RWPE2 (cell line): ENCODE measurements at regions not wholly inside any gene's neighbourhood (a gene's known extent, or its start where the extent isn't known, plus 50 kb on each side); places are given as distances from the start of the nearest gene placed in this dataset.

ENCODE experiments used
- ATAC-seq: fragments of 200-7000 bp; cut with Tn5 transposase; 3 replicates; pipeline ENCODE4 v1.9.1; 2021; ENCODE audit warnings: low read depth
- DNase-seq: peaks from one replicate; pipeline ENCODE4 v3.0.0-alpha.2; 2020; ENCODE audit warnings: low spot score
- H3K27ac ChIP-seq: fragments of 450-650 bp; 2 replicates; pipeline ENCODE4 v1.5.1; 2017; ENCODE audit warnings: mild to moderate bottlenecking; ENCODE audit not compliant: poor library complexity, severe bottlenecking
- H3K27me3 ChIP-seq: fragments of 250-450 bp; sonication (Bioruptor Pico); 2 replicates; pipeline ENCODE4 v1.5.1; 2021; ENCODE audit warnings: mild to moderate bottlenecking, moderate library complexity; ENCODE audit not compliant: insufficient read depth, poor library complexity, severe bottlenecking
- H3K36me3 ChIP-seq: fragments of 250-450 bp; sonication (Bioruptor Pico); 2 replicates; pipeline ENCODE4 v1.5.1; 2020; ENCODE audit warnings: low read depth, mild to moderate bottlenecking, moderate library complexity
- H3K4me1 ChIP-seq: fragments of 250-450 bp; sonication (Bioruptor Pico); 2 replicates; pipeline ENCODE4 v1.5.1; 2021; ENCODE audit warnings: mild to moderate bottlenecking, moderate library complexity; ENCODE audit not compliant: insufficient read depth, poor library complexity, severe bottlenecking
- H3K4me3 ChIP-seq: fragments of 250-450 bp; sonication (Bioruptor Pico); 2 replicates; pipeline ENCODE4 v1.5.1; 2021; ENCODE audit warnings: mild to moderate bottlenecking, moderate library complexity; ENCODE audit not compliant: severe bottlenecking
- H3K9me3 ChIP-seq: fragments of 250-450 bp; sonication (Bioruptor Pico); 2 replicates; pipeline ENCODE4 v1.5.1; 2021; ENCODE audit warnings: mild to moderate bottlenecking, moderate library complexity; ENCODE audit not compliant: severe bottlenecking
- TF ChIP-seq, protein P1 (sequence below): fragments of 450-650 bp; IDR thresholded peaks from one replicate; pipeline ENCODE4 v1.5.1; 2017; ENCODE audit warnings: mild to moderate bottlenecking, moderate library complexity; ENCODE audit not compliant: poor library complexity, severe bottlenecking

- H3K4me3 ChIP-seq: no peak overlapping the region
- ATAC-seq: no peak
- H3K4me1 ChIP-seq: no peaks in the 10 kb centered on the region
- H3K36me3 ChIP-seq: no peaks in the 10 kb centered on the region
- TF ChIP-seq, protein P1, sequence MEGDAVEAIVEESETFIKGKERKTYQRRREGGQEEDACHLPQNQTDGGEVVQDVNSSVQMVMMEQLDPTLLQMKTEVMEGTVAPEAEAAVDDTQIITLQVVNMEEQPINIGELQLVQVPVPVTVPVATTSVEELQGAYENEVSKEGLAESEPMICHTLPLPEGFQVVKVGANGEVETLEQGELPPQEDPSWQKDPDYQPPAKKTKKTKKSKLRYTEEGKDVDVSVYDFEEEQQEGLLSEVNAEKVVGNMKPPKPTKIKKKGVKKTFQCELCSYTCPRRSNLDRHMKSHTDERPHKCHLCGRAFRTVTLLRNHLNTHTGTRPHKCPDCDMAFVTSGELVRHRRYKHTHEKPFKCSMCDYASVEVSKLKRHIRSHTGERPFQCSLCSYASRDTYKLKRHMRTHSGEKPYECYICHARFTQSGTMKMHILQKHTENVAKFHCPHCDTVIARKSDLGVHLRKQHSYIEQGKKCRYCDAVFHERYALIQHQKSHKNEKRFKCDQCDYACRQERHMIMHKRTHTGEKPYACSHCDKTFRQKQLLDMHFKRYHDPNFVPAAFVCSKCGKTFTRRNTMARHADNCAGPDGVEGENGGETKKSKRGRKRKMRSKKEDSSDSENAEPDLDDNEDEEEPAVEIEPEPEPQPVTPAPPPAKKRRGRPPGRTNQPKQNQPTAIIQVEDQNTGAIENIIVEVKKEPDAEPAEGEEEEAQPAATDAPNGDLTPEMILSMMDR: no peak
- H3K27me3 ChIP-seq: no peaks in the 10 kb centered on the region
- no peak overlapping the region for H3K27ac ChIP-seq
- no peak for DNase-seq
- H3K9me3 ChIP-seq: peaks cover 2% of the 10 kb centered on the region
Observed at GRCh38 chr2:42865884-42866881, 73.8 kb upstream of the HAAO start.

DNA sequence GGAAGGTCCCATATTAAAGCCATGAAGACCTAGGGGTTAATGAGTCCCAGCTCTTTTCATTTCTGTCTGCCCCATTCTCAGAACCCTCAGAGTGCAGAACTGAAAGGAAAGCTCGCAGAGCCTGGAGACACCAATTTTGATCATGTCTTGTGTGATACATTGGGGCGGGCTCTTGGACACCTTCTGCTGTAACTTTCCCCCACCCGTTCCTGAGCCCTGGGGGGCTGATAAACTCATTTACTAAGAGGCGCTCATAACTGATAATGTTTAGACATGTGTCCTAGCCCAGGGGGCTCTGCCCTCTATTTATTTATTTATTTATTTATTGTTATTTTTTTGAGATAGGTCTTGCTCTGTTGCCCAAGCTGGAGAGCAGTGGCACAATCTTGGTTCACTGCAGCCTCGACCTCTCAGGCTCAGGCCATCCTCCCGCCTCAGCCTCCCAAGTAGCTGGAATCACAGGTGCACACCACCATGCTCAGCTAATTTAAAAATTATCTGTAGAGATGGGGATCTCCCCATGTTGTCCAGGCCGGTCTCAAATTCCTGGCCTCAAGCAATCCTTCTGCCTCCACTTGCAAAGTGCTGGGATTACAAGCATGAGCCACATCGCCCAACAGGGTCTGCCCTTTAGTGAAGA, 72.4 kb upstream of the HAAO start:
- Histone ChIP-seq H3K36me3 (no peaks in the 10 kb centered on the region), H3K27me3 (no peaks in the 10 kb centered on the region), H3K9me3 (peaks cover 2% of the 10 kb centered on the region), H3K27ac (no peak overlapping the region), H3K4me3 (no peak overlapping the region), H3K4me1 (no peaks in the 10 kb centered on the region)
- DNase-seq (no peak), ATAC-seq (no peak)
- TF ChIP-seq, protein P1: no peak

DNA sequence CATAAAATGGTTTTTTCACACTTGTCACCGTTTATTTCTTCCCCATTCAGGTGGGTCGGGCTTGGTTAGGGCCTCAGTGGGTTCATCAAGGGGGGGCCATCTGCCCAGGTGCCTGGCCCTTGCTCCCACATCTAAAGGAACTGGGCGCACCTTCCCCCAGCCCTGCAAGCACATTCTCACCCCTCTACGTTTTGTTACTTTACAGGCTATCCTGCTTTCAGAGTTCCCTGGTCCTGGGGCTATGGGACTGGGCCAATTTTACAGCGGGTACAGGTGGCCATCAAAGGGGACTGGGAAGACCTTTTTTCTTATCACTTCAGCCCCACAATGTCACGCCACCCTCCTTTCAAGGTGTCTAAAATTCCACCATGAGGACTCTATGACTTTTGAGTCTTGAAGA, 71.8 kb upstream of the HAAO start:
- H3K9me3 ChIP-seq: peaks cover 2% of the 10 kb centered on the region
- no peaks in the 10 kb centered on the region for H3K4me1 ChIP-seq
- no peaks in the 10 kb centered on the region for H3K27me3 ChIP-seq
- H3K36me3 ChIP-seq: no peaks in the 10 kb centered on the region
- H3K27ac ChIP-seq: no peak overlapping the region
- TF ChIP-seq, protein P1: no peak
- DNase-seq: no peak
- no peak overlapping the region for H3K4me3 ChIP-seq
- no peak for ATAC-seq

DNA sequence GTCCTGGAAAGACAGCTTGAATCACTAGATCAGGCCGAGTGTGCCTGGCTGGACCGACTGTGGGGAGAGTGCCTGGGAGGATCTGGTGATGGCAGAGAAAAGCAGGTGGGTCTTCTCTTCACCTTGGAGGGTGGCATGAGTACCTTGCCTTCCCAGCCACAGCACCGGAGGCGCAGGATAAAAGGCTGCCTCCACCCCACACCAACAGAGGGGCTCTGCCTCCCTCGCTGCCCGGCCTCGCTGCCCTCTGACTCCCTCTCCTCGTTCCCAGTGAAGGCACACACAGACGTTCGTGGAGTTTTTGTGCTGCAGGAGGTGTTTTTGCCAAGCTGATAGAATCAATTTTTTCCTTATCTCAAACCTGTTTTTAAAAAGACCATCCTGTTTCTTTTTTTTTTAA, 71.4 kb upstream of the HAAO start:
- Histone ChIP-seq H3K27ac (no peak overlapping the region), H3K4me3 (no peak overlapping the region), H3K4me1 (no peaks in the 10 kb centered on the region), H3K36me3 (no peaks in the 10 kb centered on the region), H3K9me3 (peaks cover under 1% of the 10 kb centered on the region), H3K27me3 (no peaks in the 10 kb centered on the region)
- TF ChIP-seq, protein P1: no peak
- no peak for ATAC-seq
- DNase-seq: no peak
